WERI-Rb-1 (cell line): ENCODE measurements at regions not wholly inside any gene's neighbourhood (a gene's known extent, or its start where the extent isn't known, plus 50 kb on each side); places are given as distances from the start of the nearest gene placed in this dataset.

Source experiments
- DNase-seq: peaks from one replicate; pipeline ENCODE4 v3.0.0-alpha.2; 2020
- H3K27ac ChIP-seq: fragments of 250-450 bp; sonication (Bioruptor Pico); 2 replicates; pipeline ENCODE4 v1.5.1; 2020; ENCODE audit warnings: mild to moderate bottlenecking, moderate library complexity
- H3K27me3 ChIP-seq: fragments of 250-450 bp; sonication (Bioruptor Pico); 2 replicates; pipeline ENCODE4 v1.5.1; 2021; ENCODE audit warnings: mild to moderate bottlenecking, low read depth, moderate library complexity; ENCODE audit not compliant: insufficient read depth, severe bottlenecking
- H3K36me3 ChIP-seq: fragments of 250-450 bp; sonication (Bioruptor Pico); 2 replicates; pipeline ENCODE4 v1.5.1; 2020; ENCODE audit warnings: mild to moderate bottlenecking, moderate library complexity
- H3K4me3 ChIP-seq: 2 replicates; pipeline ENCODE4 v1.5.1; 2011; ENCODE audit warnings: low read depth, mild to moderate bottlenecking, control low read depth, low read length
- H3K9me3 ChIP-seq: fragments of 250-450 bp; sonication (Bioruptor Pico); 2 replicates; pipeline ENCODE4 v1.5.1; 2021; ENCODE audit warnings: mild to moderate bottlenecking, moderate library complexity; ENCODE audit not compliant: severe bottlenecking
- TF ChIP-seq, protein P1 (sequence below): IDR thresholded peaks from 2 replicates; pipeline ENCODE4 v1.5.1; 2011; ENCODE audit warnings: low read depth, mild to moderate bottlenecking, control low read depth, inconsistent platforms, low read length

DNA sequence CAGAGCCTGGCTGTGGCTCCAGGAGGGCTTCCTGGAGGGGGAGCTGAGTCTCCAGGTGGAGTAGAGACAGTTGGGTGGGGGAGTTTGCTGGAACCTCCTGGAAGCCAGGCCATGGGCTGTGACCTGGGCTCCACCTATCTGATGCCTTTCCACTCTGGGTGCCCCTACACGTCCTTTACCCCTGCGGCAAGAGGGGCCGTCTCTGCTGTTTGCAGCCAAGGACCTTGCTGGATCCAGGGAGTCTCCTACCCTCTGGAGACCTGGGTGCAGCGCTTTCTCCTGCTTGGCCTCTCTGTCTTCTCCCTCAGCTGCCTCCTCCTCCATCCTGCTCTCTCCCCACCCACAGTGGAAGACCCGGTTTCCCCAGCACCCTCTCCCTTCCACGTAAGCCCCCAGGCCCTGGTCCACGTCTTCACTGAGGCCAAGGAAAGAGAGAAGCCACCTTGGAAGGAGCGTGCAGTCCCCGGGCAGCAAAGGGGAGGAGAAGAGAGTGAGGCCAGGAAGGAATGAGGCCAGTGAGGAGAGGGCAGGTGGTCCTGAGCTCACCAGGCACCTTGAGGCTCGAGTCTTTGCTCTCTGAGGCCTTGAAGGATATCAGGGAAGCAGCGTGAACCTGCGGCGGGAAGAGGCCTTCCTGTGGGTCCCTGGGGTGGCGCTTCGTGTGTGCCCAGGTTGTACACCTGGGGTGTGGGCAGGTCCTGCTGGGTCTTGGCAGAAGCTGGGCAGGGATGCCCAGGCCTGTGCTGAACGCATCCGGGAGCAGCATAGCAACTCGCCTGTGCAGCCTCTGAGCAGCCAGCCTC is 294.3 kb upstream of the RTL1 start:
- Histone ChIP-seq H3K36me3 (no peaks in the 10 kb centered on the region), H3K9me3 (no peaks in the 10 kb centered on the region), H3K4me3 (no peak overlapping the region), H3K27ac (no peak overlapping the region), H3K27me3 (peaks cover 78% of the 10 kb centered on the region)
- no peak for DNase-seq
- TF ChIP-seq, protein P1, sequence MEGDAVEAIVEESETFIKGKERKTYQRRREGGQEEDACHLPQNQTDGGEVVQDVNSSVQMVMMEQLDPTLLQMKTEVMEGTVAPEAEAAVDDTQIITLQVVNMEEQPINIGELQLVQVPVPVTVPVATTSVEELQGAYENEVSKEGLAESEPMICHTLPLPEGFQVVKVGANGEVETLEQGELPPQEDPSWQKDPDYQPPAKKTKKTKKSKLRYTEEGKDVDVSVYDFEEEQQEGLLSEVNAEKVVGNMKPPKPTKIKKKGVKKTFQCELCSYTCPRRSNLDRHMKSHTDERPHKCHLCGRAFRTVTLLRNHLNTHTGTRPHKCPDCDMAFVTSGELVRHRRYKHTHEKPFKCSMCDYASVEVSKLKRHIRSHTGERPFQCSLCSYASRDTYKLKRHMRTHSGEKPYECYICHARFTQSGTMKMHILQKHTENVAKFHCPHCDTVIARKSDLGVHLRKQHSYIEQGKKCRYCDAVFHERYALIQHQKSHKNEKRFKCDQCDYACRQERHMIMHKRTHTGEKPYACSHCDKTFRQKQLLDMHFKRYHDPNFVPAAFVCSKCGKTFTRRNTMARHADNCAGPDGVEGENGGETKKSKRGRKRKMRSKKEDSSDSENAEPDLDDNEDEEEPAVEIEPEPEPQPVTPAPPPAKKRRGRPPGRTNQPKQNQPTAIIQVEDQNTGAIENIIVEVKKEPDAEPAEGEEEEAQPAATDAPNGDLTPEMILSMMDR: no peak

DNA sequence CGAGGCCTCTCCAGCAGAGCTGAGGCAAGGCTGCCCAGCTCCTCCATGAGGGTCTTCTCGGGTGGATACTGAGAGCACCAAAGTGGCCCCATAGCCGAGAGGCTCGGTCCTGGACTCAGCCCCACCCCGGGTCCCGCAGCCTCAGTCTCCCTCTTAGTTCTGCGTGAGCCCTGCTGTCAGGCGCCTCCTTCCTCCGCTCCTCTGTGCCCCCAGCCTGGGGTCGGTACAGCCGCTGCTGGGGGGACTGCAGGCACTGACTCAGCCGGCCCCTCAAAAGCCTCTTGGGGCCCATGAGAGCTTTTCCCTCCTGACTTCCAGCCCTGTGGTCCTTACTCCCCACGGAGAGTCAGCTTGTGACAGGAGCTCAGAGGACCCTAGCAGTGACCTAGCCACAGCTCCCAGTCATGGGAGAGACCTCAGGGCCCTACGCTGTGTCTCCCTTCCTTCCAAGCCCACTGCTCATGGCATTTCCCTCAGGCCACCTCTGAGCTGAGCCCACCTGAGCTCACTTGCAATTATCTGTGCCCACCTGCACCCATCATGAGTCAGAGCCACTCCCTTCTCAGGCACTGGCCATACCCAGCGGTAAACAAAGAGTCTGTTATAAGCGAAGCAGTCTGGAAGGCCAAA is 295.0 kb upstream of the RTL1 start:
- TF ChIP-seq, protein P1: no peak
- no peak overlapping the region for H3K4me3 ChIP-seq
- peaks cover 2% of the 10 kb centered on the region for H3K9me3 ChIP-seq
- no peaks in the 10 kb centered on the region for H3K36me3 ChIP-seq
- DNase-seq: no peak
- no peak overlapping the region for H3K27ac ChIP-seq
- H3K27me3 ChIP-seq: peaks cover 74% of the 10 kb centered on the region

DNA sequence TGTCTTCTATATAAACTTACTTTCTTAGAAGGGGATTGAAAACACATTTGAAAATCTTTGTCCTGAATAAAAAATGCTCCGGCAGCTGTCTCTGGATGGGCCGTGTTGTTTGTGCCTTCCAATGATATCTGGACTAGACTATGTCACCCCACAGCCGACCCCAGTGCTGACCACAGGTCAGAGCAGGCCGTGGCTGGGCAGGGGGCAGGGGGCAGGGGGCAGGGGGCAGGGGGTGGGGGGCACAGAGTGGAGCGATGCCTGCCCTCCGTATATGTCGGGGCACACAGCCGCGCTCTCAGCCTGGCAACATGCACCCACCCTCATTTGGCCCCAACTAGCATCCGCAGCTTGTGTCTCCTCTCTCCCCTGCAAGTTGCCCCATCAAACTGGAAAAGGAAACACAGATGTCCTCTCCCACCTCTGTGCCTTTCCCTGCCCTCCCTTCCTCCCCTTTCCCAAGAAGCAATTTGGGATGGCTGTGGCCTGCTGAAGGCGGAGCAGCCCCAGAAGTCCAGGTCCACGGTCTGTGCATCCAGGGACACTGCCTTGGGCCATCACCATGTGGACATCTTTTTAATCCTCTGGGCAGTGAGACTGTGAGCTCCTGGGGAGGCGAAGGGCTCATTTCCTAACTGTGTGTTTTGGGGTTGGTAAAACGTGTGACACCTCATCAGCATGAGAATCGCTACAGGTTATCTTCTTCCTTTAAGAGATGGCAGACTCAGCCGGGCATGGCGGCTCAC is 295.7 kb upstream of the RTL1 start:
- H3K9me3 ChIP-seq: peaks cover 4% of the 10 kb centered on the region
- H3K36me3 ChIP-seq: no peaks in the 10 kb centered on the region
- no peak overlapping the region for H3K4me3 ChIP-seq
- TF ChIP-seq, protein P1: no peak
- peaks cover 71% of the 10 kb centered on the region for H3K27me3 ChIP-seq
- no peak overlapping the region for H3K27ac ChIP-seq
- no peak for DNase-seq

DNA sequence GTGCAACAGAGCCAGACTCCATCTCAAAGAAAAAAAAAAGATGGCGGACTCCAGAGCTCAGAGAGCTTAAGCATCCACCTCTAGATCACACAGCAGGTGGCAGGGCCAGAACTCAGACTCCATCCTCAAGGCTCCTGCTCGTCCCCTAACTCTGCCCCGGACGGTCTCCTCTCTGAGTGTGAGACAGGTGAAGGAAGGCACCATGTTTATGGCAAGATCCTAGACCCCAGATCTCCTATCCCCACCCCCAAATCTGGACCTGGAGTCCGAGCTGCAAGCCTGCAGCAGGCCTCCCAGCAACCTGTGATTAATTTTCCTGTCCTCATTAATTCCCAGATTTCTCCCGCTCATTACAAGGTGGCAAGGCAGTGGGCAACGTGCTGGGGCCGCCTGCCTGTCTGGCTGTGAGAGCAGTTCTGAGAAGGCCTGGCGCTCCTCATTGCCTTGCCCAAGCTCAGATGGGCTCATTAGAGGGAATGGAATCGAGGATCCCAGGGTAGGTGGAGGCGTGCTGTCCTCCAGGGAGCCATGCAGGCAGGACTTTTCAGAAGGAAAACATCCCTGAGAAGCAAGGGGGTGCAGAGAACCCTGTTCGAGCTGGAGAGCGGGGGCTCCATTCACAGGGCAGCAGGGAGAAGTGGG is 296.6 kb upstream of the RTL1 start:
- Histone ChIP-seq H3K27me3 (peaks cover 61% of the 10 kb centered on the region), H3K4me3 (no peak overlapping the region), H3K36me3 (no peaks in the 10 kb centered on the region), H3K27ac (no peak overlapping the region), H3K9me3 (peaks cover 4% of the 10 kb centered on the region)
- TF ChIP-seq, protein P1: no peak
- DNase-seq: no peak

DNA sequence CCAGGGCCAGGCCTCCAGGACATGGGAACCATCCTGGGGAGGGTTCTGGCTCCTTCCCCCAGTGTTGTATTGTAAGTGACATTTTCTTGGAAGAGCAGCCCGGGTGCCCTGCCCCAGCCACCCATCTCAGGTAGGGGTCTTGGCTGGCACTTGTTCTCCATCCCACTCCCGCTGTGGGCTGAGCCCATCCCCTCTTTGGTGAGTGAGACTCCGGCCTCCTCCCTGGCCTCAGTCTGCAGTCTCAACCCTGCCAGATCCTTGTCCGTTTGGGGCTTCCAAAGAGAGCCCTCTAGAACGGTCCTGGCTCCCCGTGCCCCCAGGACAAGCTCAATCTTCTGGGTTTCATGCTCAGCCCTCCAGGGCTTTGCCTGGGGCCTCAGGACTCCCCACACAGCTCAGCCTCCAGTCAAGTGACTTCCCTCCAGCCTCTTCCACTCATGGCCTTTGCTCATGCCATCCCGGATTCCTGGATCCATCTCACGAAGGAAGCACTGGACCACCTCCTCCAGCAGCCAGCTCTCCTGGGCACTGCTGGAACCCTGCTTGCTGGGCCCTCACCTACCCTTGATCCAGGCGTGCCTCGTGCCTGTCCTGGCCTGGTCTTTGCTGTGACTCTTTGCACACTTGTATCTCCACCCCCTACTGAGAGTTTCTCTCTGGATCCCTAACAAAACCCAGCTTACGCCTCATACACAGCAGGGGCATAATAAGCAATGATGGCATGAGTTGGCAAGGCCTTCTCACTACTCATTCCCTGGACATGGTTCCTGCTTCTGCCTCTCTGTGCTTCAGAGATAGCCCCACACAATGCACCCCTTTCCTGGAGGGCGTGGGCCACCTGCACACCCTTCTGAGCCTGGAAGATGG is 297.4 kb upstream of the RTL1 start:
- Histone ChIP-seq H3K27ac (no peak overlapping the region), H3K9me3 (peaks cover 6% of the 10 kb centered on the region), H3K36me3 (no peaks in the 10 kb centered on the region), H3K27me3 (peaks cover 55% of the 10 kb centered on the region), H3K4me3 (no peak overlapping the region)
- DNase-seq: no peak
- TF ChIP-seq, protein P1: no peak
